HUES64 (cell line): ENCODE measurements at regions not wholly inside any gene's neighbourhood (a gene's known extent, or its start where the extent isn't known, plus 50 kb on each side); places are given as distances from the start of the nearest gene placed in this dataset.

Source experiments
- H3K27ac ChIP-seq: 2 replicates; pipeline ENCODE4 v1.7.0; 2013; ENCODE audit warnings: low read depth, low read length, inconsistent platforms
- H3K27me3 ChIP-seq: 2 replicates; pipeline ENCODE4 v1.6.1; 2013; ENCODE audit warnings: mild to moderate bottlenecking, low read length; ENCODE audit not compliant: insufficient read depth
- H3K36me3 ChIP-seq: 2 replicates; pipeline ENCODE4 v1.6.1; 2013; ENCODE audit warnings: mild to moderate bottlenecking, low read length; ENCODE audit not compliant: insufficient read depth
- H3K4me1 ChIP-seq: 2 replicates; pipeline ENCODE4 v1.6.1; 2013; ENCODE audit warnings: mild to moderate bottlenecking, low read length, moderate library complexity; ENCODE audit not compliant: insufficient read depth
- H3K4me3 ChIP-seq: 2 replicates; pipeline ENCODE4 v1.5.1; 2013; ENCODE audit warnings: mild to moderate bottlenecking, low read length, moderate library complexity
- H3K9ac ChIP-seq: 2 replicates; pipeline ENCODE4 v1.6.1; 2013; ENCODE audit warnings: mild to moderate bottlenecking, low read depth, low read length
- H3K9me3 ChIP-seq: 2 replicates; pipeline ENCODE4 v1.6.1; 2013; ENCODE audit warnings: low read depth, low read length; ENCODE audit not compliant: insufficient read depth
- WGBS: fragments of 150-250, 120-280 bp; methylation state at CpG from one replicate; pipeline ENCODE4 v1.1.7; 2013; ENCODE audit warnings: missing lambda C conversion rate; 5-methylcytosine and 5-hydroxymethylcytosine counted together

DNA sequence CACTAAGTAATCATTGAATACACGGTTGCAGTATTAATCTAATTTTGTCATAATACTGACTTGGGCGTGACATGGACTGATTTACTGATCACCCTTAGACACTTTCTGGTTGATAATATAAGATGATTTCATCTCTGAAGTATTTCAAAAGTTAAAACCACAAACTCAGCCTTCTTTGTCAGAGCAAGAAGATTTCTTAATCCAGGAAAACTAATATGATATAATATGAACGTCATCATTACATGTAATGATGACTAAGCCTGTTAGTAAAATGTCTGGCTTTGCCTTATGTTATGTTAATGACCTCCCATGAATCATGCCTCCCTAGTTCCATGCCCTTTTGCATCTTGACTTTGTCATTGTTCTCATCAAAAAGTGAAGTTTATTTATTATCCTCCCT, 1325.0 kb upstream of the CDH2 start:
- 100% methylated on average over 2 of the region's 3 CpGs for WGBS
- Histone ChIP-seq H3K4me1 (peaks cover 2% of the 10 kb centered on the region; the same call in 1 of the 2 replicates), H3K27me3 (no peaks in the 10 kb centered on the region), H3K36me3 (no peaks in the 10 kb centered on the region), H3K9me3 (no peaks in the 10 kb centered on the region), H3K27ac (no peak overlapping the region), H3K9ac (no peak overlapping the region), H3K4me3 (no peak overlapping the region)

DNA sequence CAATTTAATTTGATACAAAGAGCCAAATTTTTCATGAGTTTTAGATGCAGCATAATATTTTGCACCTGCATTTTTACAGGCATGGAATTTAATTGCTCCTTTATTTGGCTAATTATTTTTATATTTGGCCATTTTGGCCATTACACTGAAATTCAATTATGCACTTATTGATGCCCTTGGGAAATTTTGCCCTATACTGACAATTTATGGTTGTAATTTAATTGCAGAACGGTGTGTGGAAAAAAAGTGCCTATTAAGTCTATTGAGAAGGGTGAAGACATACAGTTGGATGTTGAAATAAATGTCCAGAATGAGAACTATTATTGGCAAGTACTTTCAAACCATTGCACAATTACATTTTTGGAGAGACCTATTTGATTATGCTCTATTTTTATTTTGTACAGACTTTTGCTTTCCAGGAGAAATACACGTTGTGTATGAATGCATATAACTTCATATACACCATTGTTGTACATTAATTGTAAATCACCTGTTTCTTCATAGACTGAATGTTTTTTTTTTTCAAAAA, 1319.3 kb upstream of the CDH2 start:
- no peak overlapping the region for H3K4me3 ChIP-seq
- H3K27me3 ChIP-seq, result no peaks in the 10 kb centered on the region
- no peak overlapping the region for H3K27ac ChIP-seq
- H3K9me3 ChIP-seq, result no peaks in the 10 kb centered on the region
- H3K4me1 ChIP-seq, result peaks cover 5% of the 10 kb centered on the region; the same call in 1 of the 2 replicates
- WGBS, result 89% methylated on average over 1 of the region's 2 CpGs
- H3K36me3 ChIP-seq, result no peaks in the 10 kb centered on the region
- no peak overlapping the region for H3K9ac ChIP-seq

DNA sequence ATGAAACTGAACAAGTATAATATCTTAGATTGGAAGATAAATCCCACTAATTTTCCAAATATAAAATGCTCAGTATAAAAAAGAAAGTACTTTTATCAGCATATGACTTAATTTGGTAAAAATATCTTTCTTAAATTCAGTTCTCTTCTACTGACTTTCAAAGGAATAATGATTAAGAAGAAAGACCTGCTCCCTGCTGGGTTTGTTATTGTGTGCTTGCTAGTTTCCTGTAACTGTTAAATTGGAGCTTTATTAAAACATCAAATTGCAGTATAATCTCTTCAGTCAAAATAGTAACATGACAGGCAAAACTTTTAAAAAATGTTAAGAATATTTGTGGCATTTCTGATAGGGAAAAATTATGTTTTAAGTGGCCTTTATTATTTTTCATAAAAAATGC, 1317.4 kb upstream of the CDH2 start:
- no peaks in the 10 kb centered on the region for H3K9me3 ChIP-seq
- H3K36me3 ChIP-seq, result no peaks in the 10 kb centered on the region
- H3K4me1 ChIP-seq, result peaks cover 3% of the 10 kb centered on the region; the same call in 1 of the 2 replicates
- H3K4me3 ChIP-seq, result no peak overlapping the region
- no peaks in the 10 kb centered on the region for H3K27me3 ChIP-seq
- no peak overlapping the region for H3K9ac ChIP-seq
- no peak overlapping the region for H3K27ac ChIP-seq

DNA sequence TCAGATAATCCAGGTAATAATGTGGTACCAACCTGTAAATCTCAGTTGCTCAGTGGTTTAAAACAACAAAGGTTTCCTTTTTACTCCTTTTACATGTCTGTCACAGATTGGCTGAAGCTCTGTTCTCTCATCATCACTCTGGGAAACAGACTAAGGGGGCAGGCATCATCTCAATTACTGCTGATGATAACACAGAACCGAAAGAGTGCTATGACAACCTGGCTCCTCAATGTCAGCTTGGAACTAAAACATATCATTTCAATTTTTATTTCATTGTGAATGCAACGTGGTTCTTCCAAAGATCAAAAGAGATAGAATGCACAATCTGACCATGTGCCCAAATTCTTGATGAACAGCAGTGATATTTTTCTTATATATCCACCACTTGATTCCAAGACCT, 1315.0 kb upstream of the CDH2 start:
- Histone ChIP-seq H3K9me3 (no peaks in the 10 kb centered on the region), H3K27me3 (no peaks in the 10 kb centered on the region), H3K9ac (no peak overlapping the region), H3K4me3 (no peak overlapping the region), H3K27ac (no peak overlapping the region), H3K4me1 (peaks cover 3% of the 10 kb centered on the region; the same call in 1 of the 2 replicates), H3K36me3 (no peaks in the 10 kb centered on the region)
- 94% methylated on average over 2 of the region's 2 CpGs for WGBS

DNA sequence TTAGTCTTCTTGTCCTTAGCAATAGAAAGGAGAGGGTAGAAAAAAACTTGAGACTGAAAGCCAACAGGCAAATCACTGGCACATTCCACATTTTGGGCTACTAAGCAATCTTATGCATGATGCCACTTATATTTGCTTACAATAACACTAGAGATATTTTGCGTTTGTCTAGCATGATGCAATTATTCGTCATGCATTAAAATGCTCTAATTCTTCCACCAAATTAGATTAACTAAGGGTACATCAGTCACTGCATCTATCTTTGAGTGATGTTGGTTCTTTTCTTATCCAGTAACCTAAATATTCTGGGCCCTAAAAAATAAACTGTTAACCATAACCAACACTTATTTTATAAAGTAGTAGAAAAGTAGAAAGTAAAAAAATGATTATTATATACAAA, 1311.7 kb upstream of the CDH2 start:
- H3K27me3 ChIP-seq, result no peaks in the 10 kb centered on the region

DNA sequence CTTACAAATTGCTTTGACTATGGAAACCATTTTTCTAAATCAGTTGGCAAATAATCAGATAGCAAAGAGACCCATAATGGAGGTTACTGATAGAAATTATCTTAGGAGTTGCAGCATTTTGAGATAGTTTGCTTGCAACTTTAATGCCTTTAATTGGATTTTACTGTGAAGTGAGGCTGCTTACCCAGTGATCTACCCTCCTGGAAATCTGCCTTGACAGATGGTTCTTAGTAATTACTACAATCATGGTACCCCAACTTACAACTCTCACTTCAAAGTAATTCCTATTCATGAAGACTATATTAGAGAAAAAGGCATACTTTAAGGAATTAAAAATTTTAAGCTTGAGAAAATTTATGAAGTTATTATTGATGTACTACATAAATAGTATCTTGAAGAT, 1288.6 kb upstream of the CDH2 start:
- no peaks in the 10 kb centered on the region for H3K4me1 ChIP-seq
- no peak overlapping the region for H3K4me3 ChIP-seq
- H3K27me3 ChIP-seq, result no peaks in the 10 kb centered on the region
- no peaks in the 10 kb centered on the region for H3K36me3 ChIP-seq
- no peaks in the 10 kb centered on the region for H3K9me3 ChIP-seq
- H3K9ac ChIP-seq, result no peak overlapping the region
- H3K27ac ChIP-seq, result no peak overlapping the region

More for the DNA sequence above, 1311.7 kb upstream of the CDH2 start:
- Histone ChIP-seq H3K9ac (no peak overlapping the region), H3K9me3 (no peaks in the 10 kb centered on the region), H3K4me1 (no peaks in the 10 kb centered on the region), H3K4me3 (no peak overlapping the region), H3K36me3 (no peaks in the 10 kb centered on the region), H3K27ac (no peak overlapping the region)
- WGBS, result 97% methylated on average over 2 of the region's 2 CpGs

DNA sequence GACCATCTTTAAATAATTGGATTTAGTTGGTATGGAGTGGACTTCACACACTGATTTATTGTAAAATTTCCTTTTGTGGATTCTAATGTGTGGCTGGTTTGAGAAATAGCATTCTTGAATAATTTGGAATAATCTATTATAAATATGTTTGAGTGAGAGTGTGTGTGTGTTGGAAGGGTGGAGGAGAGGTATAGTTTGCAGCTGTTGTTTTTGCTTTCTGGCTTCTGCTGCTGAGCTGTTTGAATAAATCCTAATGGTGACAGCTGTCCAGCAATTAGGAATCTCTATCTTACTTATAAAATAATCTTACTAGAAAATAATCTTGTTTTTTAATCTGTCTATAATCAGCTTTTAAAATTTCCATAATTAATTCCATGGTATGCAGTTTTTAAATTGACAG, 1283.0 kb upstream of the CDH2 start:
- H3K4me1 ChIP-seq, result no peaks in the 10 kb centered on the region
- no peaks in the 10 kb centered on the region for H3K27me3 ChIP-seq
- H3K4me3 ChIP-seq, result no peak overlapping the region
- H3K36me3 ChIP-seq, result no peaks in the 10 kb centered on the region
- H3K27ac ChIP-seq, result no peak overlapping the region
- H3K9me3 ChIP-seq, result no peaks in the 10 kb centered on the region
- no peak overlapping the region for H3K9ac ChIP-seq

DNA sequence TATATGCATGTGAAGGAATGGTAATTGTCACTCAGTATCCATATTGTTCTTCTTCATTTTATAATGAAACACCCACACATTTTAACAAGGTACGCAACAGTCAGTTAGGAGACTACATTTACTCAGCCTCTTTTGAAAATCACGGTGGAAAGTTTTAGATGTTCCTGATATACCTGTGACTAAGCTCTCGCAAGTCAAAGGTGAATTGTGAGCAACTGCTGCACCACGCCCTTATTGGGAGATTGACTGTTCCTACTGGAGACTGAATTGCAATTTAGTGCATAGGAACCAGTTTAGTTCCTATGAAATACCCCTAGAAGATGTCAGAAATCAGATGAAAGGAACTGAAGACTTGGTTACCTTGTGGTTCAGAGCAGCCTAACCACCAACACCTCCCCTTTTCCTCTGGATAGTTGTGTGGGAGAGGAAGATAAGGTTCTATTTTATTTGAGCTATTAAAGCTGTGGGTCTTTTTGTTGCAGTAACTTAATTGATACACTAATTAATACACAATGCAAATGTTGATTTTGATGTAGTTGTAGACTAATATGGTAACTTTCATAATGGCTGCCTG, 1280.5 kb upstream of the CDH2 start:
- Histone ChIP-seq H3K27me3 (no peaks in the 10 kb centered on the region), H3K4me3 (no peak overlapping the region), H3K27ac (no peak overlapping the region), H3K4me1 (no peaks in the 10 kb centered on the region), H3K36me3 (no peaks in the 10 kb centered on the region), H3K9ac (no peak overlapping the region), H3K9me3 (no peaks in the 10 kb centered on the region)
- WGBS, result 98% methylated on average over 4 of the region's 4 CpGs

DNA sequence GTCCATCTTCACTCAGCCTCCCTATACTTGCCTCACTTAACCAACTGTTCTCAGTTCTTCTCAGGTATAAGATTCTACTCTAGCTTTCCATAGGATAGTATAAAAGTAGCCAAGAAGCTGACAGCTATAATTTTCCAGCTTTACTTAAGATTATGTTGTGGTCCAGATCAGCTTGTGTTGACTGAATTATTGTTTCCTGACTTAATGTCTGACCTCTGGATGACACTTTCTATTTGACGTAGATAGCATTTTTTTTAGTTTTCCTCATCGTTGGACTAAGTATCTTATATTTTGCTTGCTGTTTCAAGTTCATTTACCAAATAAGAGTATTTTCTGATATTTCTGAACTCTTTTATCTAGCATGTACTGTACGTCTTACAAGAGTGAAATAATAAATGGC, 1272.5 kb upstream of the CDH2 start:
- H3K9ac ChIP-seq, result no peak overlapping the region
- no peaks in the 10 kb centered on the region for H3K4me1 ChIP-seq
- no peak overlapping the region for H3K4me3 ChIP-seq
- WGBS, result 92% methylated on average over 2 of the region's 3 CpGs
- no peaks in the 10 kb centered on the region for H3K9me3 ChIP-seq
- H3K27ac ChIP-seq, result no peak overlapping the region
- H3K27me3 ChIP-seq, result no peaks in the 10 kb centered on the region
- H3K36me3 ChIP-seq, result no peaks in the 10 kb centered on the region

DNA sequence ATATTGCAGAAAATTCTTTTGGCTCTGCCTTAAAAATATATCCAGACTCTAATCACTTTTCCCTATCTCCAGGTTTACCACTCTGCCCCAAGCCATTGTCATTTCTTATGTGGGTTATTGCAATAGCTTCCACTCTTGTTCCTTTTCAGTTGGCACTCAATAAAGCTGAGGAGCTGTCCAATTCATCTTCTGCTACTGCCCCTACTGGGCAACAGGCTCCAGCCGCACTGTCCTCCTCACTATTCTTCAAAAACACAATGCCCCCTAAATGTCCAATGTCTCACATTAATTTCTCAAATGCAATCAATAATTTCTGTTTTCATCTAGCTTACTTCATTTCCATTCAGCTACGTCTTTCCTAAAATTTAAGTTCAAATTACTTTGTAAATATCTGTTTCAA, 1262.5 kb upstream of the CDH2 start:
- Histone ChIP-seq H3K27me3 (no peaks in the 10 kb centered on the region), H3K9me3 (no peaks in the 10 kb centered on the region)
- 91% methylated on average over 2 of the region's 2 CpGs for WGBS

DNA sequence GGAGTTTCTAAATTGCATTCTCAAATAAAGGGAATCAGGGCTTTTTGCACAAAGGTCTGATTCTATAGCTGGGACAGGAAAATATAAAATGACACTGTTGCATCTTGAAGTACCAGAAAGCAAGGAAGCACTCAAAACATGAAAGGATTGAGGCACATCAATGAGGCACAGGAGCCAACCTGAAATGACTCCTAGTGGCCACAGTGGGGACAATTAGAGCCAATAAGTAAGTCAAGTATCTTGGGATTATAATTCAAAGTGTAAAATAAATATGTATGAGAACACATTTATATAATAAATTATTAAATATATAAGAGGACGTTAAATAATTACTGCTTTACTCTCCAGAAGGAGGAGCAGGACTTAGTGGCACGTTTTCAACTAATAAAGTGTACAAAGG, 1259.5 kb upstream of the CDH2 start:
- no peaks in the 10 kb centered on the region for H3K36me3 ChIP-seq
- H3K27ac ChIP-seq, result no peak overlapping the region
- no peak overlapping the region for H3K4me3 ChIP-seq
- no peaks in the 10 kb centered on the region for H3K27me3 ChIP-seq
- 0 out of 2 replicates have a peak, but pooled peaks cover 9% of the 10 kb centered on the region for H3K9me3 ChIP-seq
- no peaks in the 10 kb centered on the region for H3K4me1 ChIP-seq
- WGBS, result 80% methylated on average over 1 of the region's 2 CpGs
- H3K9ac ChIP-seq, result no peak overlapping the region

More for the DNA sequence above, 1262.5 kb upstream of the CDH2 start:
- Histone ChIP-seq H3K4me3 (no peak overlapping the region), H3K4me1 (no peaks in the 10 kb centered on the region), H3K36me3 (no peaks in the 10 kb centered on the region), H3K9ac (no peak overlapping the region), H3K27ac (no peak overlapping the region)

DNA sequence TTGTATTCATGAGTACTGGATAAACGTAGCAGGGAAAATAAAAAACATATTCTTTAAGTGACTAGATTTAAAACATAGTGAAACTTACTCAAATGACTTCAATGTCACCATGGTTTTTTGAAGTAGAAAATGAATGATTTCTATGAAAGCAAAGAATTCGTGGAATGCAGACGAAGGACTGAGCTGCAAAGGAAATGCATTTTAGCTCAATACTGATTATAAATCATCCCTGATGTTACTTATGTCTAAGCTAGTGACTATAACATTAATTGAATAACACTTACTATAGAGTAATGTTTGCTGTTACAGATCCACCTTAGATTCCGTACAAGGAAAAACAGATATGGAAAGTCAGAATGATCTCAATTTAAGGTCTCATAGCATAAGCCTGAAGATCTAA, 1257.7 kb upstream of the CDH2 start:
- H3K9me3 ChIP-seq, result peaks cover 21% of the 10 kb centered on the region
- no peaks in the 10 kb centered on the region for H3K27me3 ChIP-seq
- WGBS, result 80% methylated on average over 1 of the region's 4 CpGs
- H3K4me3 ChIP-seq, result no peak overlapping the region
- H3K9ac ChIP-seq, result no peak overlapping the region
- no peaks in the 10 kb centered on the region for H3K36me3 ChIP-seq
- H3K27ac ChIP-seq, result no peak overlapping the region
- H3K4me1 ChIP-seq, result no peaks in the 10 kb centered on the region
